ENCODE measurements at regions not wholly inside any gene's neighbourhood (a gene's known extent, or its start where the extent isn't known, plus 50 kb on each side); places are given as distances from the start of the nearest gene placed in this dataset.

DNA sequence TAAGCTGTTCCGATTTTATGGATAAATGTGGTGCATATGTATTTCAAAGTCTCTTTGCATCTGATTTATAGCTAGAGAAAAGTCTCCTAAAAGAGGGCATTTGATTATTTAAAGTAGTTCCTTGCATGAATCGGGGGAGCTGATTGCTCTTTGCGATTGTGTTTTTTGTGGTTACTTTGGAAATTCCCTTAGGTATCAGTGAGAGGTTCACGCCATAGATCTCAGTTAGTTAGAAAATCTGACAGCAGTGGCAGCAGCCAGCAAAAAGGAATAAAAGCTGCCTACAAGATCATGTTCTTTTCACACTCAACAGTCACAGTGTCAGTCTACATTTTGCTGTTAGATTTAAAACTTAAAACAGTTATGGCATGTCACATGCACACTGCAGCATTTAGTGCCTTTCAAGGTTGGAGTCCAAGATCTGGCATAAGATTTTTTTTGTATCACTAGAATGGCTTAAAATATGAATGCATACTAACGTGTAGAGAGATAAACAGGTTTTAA lies 436.5 kb upstream of the PCDH20 start:
- no peak overlapping the region for H2BK5ac ChIP-seq (ENCODE audit: insufficient read length, low read length)
- no peak overlapping the region for H3T11ph ChIP-seq (ENCODE audit: low read length)
- H3K79me2 ChIP-seq (ENCODE audit: insufficient read depth, low read length) = no peaks in the 10 kb centered on the region
- WGBS (ENCODE audit: extremely low coverage, insufficient read length, low lambda C conversion rate) = no CpG with 5 or more reads among the region's 5 CpGs
- Mint-ChIP-seq H3K27ac (no peak overlapping the region), H3K9me3 (no peaks in the 10 kb centered on the region), H3K27me3 (ENCODE audit: low read depth) (no peaks in the 10 kb centered on the region), H3K4me3 (no peak overlapping the region), H3K4me1 (0 out of 4 replicates have a peak, but pooled peaks cover 0 to 3% of the 10 kb centered on the region in 2 experiments), H3K36me3 (ENCODE audit: insufficient read depth in 1 of 3, low read depth in 3 of 3) (no peaks in the 10 kb centered on the region)
- H2BK20ac ChIP-seq (ENCODE audit: low read depth, low read length, poor library complexity, severe bottlenecking) = no peak overlapping the region
- no peaks in the 10 kb centered on the region for H3K9me3 ChIP-seq (ENCODE audit: control insufficient read depth, low read depth, low read length)
- H3K27ac ChIP-seq (ENCODE audit: insufficient read length, low read depth, low read length) = no peak overlapping the region
- H2BK15ac ChIP-seq (ENCODE audit: low read depth, low read length) = no peak overlapping the region
- DNase-seq = no peak
- no peak overlapping the region for H3K9ac ChIP-seq (ENCODE audit: extremely low read depth, insufficient read length, low read length)
- no peak overlapping the region for H2AK5ac ChIP-seq (ENCODE audit: insufficient read length, low read length)
- H4K5ac ChIP-seq (ENCODE audit: insufficient read length, low read depth, low read length) = no peak overlapping the region
- H3K79me1 ChIP-seq (ENCODE audit: insufficient read depth, low read depth, low read length, poor library complexity, severe bottlenecking) = no peaks in the 10 kb centered on the region
- H3K27me3 ChIP-seq (ENCODE audit: insufficient read depth, low read length) = no peaks in the 10 kb centered on the region
- TF ChIP-seq, protein P1, sequence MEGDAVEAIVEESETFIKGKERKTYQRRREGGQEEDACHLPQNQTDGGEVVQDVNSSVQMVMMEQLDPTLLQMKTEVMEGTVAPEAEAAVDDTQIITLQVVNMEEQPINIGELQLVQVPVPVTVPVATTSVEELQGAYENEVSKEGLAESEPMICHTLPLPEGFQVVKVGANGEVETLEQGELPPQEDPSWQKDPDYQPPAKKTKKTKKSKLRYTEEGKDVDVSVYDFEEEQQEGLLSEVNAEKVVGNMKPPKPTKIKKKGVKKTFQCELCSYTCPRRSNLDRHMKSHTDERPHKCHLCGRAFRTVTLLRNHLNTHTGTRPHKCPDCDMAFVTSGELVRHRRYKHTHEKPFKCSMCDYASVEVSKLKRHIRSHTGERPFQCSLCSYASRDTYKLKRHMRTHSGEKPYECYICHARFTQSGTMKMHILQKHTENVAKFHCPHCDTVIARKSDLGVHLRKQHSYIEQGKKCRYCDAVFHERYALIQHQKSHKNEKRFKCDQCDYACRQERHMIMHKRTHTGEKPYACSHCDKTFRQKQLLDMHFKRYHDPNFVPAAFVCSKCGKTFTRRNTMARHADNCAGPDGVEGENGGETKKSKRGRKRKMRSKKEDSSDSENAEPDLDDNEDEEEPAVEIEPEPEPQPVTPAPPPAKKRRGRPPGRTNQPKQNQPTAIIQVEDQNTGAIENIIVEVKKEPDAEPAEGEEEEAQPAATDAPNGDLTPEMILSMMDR (conservative IDR thresholded peaks at IDR 0.05) = no peak
- no peak overlapping the region for H2BK120ac ChIP-seq (ENCODE audit: low read depth, low read length, poor library complexity, severe bottlenecking)
- no peaks in the 10 kb centered on the region for H3K23me2 ChIP-seq (ENCODE audit: insufficient read length, low read depth, low read length, poor library complexity, severe bottlenecking)
- H3K56ac ChIP-seq (ENCODE audit: insufficient read length, low read depth, low read length) = no peak overlapping the region
- no peak overlapping the region for H3K4me2 ChIP-seq (ENCODE audit: insufficient read depth, insufficient read length, low read length)
- H3K18ac ChIP-seq (ENCODE audit: insufficient read length, low read depth, low read length) = no peak overlapping the region
- H3K4me1 ChIP-seq (ENCODE audit: insufficient read depth, low read length) = no peaks in the 10 kb centered on the region
- no peak overlapping the region for H4K8ac ChIP-seq (replicated peaks; ENCODE audit: insufficient read length, low read depth, low read length)
- no peak overlapping the region for H3K23ac ChIP-seq (ENCODE audit: insufficient read length, low read depth, low read length)
- H2BK12ac ChIP-seq (ENCODE audit: insufficient read length, low read depth, low read length) = no peak overlapping the region
- no peak overlapping the region for H3K4ac ChIP-seq (ENCODE audit: low read depth, low read length)
- H2AFZ ChIP-seq (ENCODE audit: low read length) = no peak overlapping the region
- no peak overlapping the region for H4K91ac ChIP-seq (ENCODE audit: insufficient read length, low read depth, low read length)
- H4K20me1 ChIP-seq (ENCODE audit: control insufficient read depth, insufficient read depth, insufficient read length) = no peaks in the 10 kb centered on the region
- no peak overlapping the region for H3K14ac ChIP-seq (ENCODE audit: insufficient read depth, low read length)
